GM12864 (cell line): ENCODE measurements at regions not wholly inside any gene's neighbourhood (a gene's known extent, or its start where the extent isn't known, plus 50 kb on each side); places are given as distances from the start of the nearest gene placed in this dataset.

Experiments
- DNase-seq: peaks from one replicate; pipeline ENCODE4 v3.0.0-alpha.2; 2011; ENCODE audit warnings: low read depth
- H3K4me3 ChIP-seq: 2 replicates; pipeline ENCODE4 v1.5.1; 2011; ENCODE audit warnings: mild to moderate bottlenecking, low read depth, low read length, control low read depth
- CTCF ChIP-seq: IDR thresholded peaks from 2 replicates; pipeline ENCODE4 v1.5.1; 2011; ENCODE audit warnings: low read depth, mild to moderate bottlenecking, moderate library complexity, low read length, control low read depth, inconsistent platforms; ENCODE audit errors: missing control alignments

- no peak for TF ChIP-seq CTCF
Observed at GRCh38 chr18:78896111-78896905, 83.3 kb upstream of the SALL3 start.

GRCh38 chr18:78898066-78898465, 81.6 kb upstream of the SALL3 start:
- no peak overlapping the region for H3K4me3 ChIP-seq
- no peak for TF ChIP-seq CTCF
- no peak for DNase-seq

More at GRCh38 chr18:78896111-78896905, 83.3 kb upstream of the SALL3 start:
- H3K4me3 ChIP-seq: no peak overlapping the region
- no peak for DNase-seq

- TF ChIP-seq CTCF: no peak
- DNase-seq: no peak
- H3K4me3 ChIP-seq: no peak overlapping the region
Observed at GRCh38 chr18:78898635-78899034, 81.0 kb upstream of the SALL3 start.

GRCh38 chr18:78899241-78899640, 80.4 kb upstream of the SALL3 start:
- TF ChIP-seq CTCF: no peak
- H3K4me3 ChIP-seq: no peak overlapping the region
- DNase-seq: no peak

- DNase-seq: no peak
- no peak overlapping the region for H3K4me3 ChIP-seq
- TF ChIP-seq CTCF: no peak
Observed at GRCh38 chr18:78900938-78901909, 78.4 kb upstream of the SALL3 start.

GRCh38 chr18:78901923-78902794, 77.5 kb upstream of the SALL3 start:
- no peak for DNase-seq
- H3K4me3 ChIP-seq: no peak overlapping the region
- no peak for TF ChIP-seq CTCF
